RPMI8226 (cell line): ENCODE measurements at regions not wholly inside any gene's neighbourhood (a gene's known extent, or its start where the extent isn't known, plus 50 kb on each side); places are given as distances from the start of the nearest gene placed in this dataset.
"Not testable (repeated sequence)": the region's sequence is repeated elsewhere in the genome, so short reads cannot be mapped to it uniquely, and the experiment has no call there.

ENCODE experiments used
- DNase-seq: peaks from one replicate; pipeline ENCODE4 v3.0.0-alpha.2; 2015

DNA sequence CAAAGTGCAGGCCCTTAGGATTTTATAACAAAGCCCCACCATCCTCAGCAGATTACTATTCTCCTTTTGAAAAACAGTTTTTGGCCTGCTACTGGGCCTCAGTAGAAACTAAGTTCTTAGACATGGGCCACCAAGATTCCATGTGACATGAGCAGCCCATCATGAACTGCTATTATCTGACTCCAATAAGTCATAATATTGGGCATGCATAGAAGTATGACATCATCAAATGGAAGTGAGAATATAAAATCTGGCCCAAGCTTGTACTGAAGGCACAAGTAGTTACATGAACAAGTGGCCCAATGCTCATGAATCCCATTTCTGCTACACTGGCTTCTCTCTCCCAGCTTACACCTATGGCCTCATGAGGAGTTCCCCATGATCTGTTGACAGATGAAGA is 404.8 kb downstream of the EPHA5 start:
- no peak for DNase-seq

DNA sequence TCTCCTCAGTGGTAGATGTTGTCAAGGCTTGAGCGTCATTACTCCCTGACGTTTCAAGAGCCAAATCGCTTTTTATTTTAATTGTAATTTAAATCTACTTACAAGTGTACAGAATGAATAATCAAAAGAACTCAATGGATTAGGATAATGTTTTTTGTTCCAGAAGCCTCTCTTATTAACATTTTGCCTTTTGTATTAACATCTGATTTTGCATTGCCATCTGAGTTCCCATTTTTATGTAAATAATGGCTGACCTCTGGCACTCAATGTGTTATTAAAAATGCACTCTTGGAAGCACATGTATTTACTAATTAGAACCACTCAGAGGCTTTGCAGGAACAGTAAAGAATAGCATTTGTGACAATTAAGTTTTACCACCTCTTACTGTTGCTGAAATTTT is 411.0 kb downstream of the EPHA5 start:
- no peak for DNase-seq

DNA sequence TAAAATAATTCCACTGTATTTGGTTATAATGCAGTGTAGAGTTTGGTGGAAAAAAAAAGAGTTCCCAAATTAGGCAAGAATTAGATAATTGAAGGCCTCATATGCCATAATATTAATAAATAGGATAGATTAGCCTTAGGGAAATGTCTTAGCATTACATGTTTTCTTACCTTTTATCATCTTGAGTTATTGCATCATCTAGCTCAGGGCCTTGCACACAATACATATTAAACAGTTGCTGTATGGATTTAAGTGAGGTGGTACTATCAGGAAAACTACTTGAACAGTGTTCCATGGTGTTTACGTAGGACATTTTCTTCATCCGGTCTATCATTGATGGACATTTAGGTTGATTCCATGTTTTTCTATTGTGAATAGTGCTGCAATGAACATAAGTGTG is 419.4 kb downstream of the EPHA5 start:
- no peak for DNase-seq

DNA sequence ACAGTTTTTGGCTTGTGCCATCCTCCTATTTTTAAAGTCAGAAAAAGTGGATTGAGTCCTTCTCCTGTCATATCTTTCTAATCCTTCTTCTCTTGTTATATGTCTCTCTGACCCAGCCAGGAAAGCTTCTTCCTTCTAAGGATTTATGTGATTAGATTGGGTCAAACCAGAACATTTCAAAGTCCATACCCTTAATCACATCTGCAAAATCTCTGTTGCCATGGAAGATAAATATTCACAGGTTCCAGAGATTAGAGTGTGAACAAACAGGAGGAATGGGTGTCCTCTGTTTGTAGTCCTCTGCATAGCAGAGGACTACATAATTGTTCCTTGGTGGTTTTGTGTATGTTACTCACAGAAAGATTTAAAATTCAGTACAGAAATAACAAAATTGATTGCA is 421.2 kb downstream of the EPHA5 start:
- no peak for DNase-seq

DNA sequence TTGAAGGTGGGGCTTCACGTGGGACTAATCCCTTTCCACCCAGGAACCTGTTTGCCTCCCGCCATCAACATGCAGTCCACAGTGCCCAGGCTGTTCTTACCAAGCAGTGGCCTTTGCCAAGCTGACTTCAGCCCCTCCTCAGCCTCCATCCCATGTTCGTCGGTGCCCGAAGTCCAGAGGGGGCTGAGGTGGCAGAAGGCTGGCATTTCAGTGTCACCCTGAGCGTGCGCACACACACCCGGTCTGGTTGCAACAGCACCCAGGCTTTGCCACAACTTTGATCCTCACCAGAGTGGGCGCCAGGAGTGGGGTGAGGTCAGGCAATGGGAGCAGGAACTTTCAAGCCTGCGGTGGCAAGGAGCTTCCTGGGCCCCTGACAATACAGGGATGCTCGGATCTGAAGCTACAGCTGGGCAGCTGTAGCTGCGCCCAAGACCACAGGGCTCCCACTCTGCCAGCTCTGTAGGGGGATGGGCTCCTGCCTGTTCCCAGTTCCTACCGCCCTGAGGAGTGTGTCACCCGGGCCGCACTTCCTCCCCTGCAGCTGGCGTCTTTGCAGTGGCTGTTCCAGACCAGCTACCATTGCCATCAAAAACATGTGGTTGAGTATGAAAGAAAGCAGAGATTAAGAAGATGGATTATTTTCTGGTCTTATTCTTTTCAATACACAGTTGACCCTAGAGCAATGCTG is 428.0 kb downstream of the EPHA5 start:
- DNase-seq, result peak; percentile 69

DNA sequence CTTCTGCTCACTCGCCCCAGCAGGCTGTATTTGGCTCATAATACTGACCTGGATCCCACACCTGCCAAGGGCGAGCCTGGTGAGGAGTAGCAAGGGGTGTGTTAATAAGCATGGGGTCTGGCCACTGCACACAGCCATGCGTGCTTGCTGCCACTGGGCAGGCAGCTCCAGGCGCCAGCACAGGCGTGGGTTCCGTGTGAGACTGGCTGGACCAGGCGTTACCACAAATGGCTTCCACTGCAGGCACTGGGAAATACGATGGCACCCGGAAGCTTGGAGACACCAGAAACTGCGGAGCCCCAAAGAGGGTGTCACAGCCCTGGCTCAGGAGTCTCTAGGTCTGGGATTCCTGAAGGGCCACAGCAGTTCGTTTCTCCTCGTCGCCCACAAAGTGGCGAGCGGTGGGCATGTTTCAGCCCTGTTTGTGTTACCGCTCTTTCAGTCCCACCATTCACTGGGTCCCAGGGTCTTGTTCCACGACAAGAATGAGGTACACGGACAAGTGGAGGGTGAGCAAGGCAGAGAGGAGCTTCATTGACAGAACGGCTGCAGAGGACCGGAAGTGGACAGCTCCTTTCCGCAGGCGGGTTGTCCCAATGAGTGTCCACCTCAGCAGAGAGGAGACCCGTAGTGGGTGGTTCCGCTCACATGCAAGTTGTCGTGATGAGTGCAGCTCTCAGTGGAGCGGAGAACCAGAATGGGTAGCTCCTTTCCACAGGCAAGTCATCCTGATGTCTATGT is 428.9 kb downstream of the EPHA5 start:
- peak; percentile 74 for DNase-seq

DNA sequence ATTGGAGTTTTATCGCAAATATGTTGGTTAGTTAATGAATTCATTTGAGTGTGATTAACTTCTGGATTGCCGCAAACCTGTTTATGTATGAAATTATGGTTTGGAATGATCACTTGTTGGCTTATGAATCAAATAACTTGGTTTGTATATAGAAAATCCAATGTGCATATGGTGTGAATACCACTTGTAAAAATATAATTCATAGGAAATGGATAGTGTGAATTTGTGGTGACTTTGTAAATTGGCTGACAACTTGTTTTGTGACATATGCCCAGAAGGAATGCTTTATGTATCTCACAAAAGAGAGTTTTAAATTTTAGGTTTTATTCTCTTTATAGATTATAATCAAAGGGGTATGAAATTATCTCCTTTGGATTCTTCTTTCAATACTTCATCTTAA is 436.2 kb downstream of the EPHA5 start:
- DNase-seq, result no peak

DNA sequence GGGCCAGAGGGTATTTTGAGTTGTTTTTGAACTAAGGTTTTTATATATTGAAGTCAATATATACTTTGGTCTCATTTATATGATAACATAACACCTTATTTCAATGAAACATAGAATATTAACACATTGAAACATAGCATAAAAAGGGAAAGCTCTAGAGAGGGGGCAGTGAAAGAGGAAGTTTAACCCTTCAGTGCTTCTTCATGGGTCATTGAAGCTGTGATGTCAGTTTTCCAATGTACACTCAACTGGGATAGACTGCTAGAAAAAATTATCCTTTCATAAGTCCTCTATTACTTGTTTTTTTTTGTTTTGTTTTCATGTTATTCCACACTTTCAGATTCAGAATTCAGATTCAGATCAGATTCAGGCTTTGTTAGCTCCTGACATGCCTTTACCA is 442.7 kb downstream of the EPHA5 start:
- no peak for DNase-seq

DNA sequence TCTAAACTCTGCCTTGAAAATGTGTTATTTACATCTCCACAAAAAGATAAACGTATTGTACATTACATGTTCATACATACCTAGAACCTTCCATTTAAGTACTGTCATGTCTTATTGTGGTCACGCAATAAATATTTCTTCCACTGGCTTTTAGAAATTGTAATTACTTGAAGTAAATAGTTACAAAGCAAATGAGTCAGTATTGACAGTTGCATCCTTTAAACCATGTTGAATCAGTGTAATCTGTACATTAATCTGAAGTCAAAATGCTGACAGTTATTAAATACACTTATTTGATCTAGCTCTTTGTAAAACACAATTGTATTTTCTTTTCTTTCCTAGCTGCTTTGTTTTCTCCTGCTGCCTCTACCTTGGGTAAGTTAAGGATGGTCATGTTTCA is 446.7 kb downstream of the EPHA5 start:
- no peak for DNase-seq

DNA sequence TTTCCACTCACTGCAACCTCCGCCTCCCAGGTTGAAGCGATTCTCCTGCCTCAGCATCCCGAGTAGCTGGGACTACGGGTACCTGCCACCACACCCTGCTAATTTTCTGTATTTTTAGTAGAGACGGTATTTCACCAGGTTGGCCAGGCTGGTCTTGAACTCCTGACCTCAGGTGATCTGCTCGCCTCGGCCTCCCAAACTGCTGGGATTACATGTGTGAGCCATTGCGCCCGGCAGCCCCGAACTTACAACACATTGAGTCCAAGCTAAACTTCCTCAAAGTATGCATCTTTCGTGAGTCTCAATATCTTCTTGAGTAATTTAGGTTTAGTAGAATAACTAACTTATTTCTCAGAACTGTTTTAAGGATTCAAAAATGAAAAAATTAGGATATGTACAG is 447.2 kb downstream of the EPHA5 start:
- not testable (repeated sequence) for DNase-seq

DNA sequence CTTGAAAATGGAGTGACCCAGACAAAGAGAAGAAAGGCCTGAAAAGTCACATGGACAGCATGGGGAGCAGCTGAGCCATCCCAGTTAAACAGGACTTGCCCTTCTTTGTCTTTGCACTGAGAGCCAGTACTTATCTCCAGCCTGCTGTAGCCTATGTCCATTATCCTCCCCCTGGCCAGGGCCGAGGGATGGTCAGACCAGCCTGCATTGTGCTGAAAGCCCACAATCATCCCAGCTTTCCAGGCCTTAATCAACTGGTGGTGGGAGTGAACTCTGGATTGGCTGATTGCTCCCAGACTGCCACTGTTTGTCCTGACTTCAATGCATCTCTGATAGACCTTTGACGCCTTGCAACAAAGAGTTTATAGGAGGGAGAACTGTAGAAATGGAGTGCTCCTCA is 453.1 kb downstream of the EPHA5 start:
- no peak for DNase-seq

DNA sequence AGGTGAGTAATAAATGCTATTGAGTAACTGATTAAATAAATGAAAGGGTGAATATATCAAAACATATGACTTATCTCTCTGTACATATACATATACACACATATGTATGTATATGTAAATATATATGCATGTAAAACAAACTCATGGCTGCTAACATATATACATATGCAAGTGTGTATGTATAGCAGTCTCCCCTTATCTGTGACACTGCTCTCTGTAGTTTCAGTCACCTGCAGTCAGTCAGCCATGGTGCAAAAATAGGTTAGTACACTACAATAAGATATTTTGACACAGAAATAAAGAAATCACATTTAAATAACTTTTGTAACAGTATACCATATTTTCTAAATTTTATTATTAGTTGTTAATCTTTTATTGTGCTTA is 467.4 kb downstream of the EPHA5 start:
- no peak for DNase-seq

DNA sequence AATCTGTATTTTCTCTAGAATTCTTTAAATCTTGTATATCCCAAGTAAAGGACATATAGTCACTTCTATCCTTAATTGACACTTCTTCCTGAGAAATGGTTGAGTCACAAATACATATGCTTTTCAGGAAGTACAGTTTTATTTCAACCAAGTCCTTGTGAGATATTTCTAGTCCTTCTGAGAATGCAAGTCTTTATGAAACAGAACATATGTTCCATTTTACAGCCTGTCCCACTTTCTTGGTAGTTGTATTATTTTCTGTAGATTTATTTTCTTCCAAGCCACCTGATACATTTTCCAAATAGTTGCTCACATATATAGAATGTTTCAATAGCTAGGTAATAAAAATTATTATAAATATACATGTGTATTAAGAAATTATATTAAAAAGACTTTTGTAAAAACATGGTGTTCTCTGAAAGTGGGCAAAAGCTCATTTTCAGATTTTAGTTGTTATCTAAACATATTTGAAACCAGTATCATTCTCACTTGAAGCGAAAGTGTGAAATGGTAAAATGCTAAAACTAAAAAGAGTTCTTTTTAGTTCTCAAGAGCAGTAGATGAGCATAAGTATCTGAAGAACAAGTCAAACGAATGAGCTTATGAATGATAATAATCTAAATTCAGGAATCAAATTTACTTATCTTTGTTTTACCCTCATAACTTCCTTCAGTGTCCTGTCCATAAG is 468.0 kb downstream of the EPHA5 start:
- no peak for DNase-seq

DNA sequence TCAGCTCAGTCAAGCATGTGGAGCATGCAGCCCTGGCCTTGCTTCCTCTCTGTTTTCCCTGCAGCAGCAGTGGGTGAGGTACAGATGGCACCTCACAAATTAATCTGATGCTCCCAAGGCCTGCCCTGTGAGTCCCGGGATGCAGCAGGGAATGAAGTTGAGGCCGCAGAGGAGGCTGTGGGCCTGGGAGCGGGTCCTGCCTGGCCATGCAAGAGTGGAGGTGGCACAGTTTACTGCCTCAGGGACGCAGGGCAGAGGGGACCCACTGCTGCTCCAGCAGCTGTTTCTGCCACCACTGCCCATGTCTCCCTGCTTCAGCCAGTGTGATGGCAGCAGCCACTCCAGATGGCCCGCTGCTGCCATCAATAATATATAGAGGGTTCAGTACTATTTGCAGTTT is 474.6 kb downstream of the EPHA5 start:
- DNase-seq, result no peak

DNA sequence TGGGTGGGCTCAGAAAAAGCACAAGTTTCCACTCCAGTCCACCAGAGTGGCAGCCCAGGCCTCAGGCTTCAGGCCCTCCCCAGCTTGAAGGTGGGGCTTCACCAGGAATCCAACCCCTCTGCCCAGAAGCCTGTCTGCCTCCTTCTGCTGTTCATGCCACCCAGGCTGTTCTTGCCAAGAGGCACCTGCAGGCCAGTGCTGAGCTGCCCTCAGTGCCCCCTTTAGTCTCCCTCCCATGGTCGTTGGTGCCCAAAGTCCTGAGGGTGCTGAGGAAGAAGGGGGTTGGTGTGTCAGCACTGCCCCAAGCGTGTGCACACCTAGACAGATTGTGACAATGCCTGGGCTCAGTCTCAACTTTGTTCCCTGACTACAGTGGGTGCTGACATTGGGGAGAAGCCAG is 475.3 kb downstream of the EPHA5 start:
- no peak for DNase-seq

DNA sequence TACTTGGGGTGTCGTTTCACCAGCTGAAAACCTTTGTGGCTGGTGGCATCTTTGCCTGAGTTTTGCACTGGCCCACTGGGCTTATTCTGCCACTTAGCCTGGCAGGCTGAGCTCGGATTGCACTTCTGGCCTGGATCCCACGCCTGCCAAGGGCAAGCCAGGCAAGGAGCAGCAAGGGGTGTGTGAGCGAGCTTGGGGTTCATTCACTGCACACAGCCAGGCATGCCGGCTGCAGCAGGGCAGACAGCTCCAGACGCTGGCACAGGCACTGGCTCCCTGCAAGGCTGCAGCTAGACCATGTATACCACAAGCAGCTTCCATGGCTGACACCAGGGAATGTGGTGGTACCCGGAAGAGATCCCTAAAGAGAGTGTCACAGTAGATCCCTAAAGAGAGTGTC is 476.3 kb downstream of the EPHA5 start:
- no peak for DNase-seq

DNA sequence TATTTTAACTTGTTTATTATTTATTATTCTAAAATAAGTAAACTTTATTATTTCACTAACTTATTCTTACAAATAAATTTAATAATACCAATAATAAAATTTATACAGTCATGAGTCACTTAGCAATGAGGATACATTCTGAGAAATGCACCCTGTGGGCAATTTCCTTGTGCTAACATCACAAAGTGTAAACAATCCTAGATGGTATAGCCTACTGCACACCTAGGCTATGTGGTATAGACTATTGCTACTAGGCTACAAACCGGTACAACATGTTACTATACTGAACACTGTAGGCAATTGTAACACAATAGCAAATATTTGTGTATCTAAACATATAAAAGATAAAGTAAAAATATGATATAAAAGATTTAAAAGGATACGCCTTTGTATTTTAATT is 479.5 kb downstream of the EPHA5 start:
- DNase-seq, result no peak

DNA sequence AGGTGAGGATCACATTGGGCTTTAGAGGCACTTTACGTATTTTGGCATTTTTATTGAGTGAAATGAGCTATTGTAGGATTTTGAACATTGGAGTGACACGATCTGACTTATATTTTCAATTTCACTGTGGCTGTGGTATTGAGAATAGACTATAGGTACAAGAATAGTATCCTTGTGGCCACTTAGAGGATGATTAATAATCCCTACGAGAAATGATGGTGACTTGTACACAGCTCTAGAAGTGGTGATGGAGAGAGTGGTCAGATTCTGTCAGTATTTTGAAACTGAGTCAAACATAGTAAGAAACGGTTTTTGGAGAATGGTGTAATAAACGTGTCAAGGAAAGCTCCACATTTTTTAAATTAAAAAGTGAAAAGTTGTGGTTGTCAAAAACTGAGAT is 494.7 kb downstream of the EPHA5 start:
- no peak for DNase-seq

DNA sequence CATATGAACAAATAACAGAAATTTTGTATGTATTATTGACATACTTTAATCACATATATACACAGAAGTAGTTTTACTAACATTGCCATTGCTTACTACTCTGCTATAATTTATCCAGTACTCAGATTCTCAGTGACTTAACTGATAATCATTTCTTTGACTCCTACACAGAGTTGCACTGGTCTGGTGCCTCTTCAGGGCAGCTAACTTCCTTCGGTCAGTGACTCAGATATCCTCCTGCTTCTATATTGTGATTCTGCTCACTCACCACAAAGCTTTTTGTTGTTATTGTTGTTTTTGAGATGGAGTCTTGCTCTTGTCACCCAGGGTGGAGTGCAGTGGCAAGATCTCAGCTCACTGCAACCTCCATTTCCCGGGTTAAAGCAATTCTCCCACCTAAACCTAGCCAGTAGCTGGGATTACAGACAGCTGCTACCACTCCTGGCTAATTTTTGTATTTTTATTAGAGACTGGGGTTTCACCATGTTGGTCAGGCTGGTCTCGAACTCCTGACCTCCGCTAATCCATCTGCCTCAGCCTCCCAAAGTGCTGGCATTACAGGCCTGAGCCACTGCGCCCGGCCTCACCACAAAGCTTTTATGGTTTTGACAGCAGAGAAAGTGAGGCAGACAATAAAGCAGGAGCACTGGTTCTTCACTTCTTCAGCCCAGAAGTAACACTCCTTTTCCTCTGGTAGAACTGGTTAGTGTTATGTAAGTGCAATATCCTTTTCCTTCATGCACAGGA is 499.3 kb downstream of the EPHA5 start:
- no peak for DNase-seq

DNA sequence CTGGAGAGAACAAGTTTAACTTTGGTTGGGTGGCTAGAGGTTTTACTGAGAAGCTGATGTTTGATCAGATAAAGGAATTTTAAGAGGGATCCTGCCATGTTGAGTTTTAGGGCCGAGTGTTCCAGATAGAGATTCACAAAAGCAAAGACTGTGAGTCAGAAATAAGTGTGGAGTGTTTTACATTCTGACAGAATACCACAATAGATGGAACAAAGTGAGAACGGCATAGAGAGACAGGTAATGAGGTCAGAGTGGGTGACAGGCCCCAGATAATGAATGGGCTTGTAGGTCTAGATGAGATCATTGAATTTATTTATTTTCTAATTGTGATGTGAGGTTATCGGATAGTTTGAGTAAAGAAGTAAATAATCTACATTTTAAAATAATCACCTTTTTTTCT is 502.6 kb downstream of the EPHA5 start:
- no peak for DNase-seq

DNA sequence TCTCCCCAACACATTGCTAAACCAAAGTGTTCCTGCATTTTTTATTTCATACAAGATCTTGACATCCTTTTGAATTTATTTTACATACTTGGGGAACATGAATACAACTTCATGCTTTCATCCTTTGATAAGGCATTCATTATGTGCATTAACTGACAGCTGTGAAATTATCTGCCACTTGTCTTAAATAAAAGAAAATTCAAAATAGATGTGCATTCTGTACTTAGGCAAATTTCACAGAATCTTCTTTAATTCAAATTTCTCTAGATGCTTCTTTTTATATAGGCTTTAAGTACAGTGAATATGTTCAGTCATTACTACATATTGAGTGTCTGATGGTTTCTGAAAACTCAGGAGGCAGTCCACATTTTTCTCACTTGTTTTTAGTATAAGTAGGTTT is 518.1 kb downstream of the EPHA5 start:
- DNase-seq, result no peak

DNA sequence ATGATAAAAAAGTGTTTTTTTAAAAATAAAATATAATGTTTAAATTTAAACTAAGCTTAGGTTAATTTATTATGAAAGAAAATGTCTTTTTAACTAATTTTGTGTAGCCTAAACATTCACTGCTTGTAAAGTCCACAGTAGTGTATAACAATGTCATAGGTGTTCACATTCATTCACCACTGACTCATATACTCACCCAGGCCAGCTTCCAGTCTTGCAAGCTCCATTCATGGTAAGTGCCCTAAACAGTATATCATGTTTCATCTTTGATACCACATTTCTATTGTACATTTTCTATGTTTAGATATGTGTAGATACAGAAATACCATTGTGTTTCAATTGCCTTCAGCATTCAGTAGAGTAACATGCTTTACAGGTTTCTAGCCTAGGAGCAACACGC is 530.3 kb downstream of the EPHA5 start:
- no peak for DNase-seq

DNA sequence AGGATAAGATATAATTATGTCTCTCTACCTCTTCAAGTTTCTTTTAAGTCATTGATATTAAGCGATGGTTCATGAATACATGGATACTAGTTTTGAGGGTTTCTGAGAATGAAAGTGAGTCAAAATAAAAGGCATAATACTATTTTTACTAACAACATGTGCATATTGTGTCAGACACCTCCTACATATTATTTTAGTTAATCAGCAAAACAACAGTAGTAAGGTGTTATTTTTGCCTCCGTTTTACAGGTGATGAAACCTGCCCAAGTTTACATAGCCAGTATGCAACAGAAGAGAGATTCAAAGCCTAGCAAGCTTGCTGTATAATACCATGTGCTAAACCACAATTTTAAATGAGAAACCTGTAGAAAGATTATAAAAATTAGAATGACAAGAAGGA is 544.1 kb downstream of the EPHA5 start:
- no peak for DNase-seq

DNA sequence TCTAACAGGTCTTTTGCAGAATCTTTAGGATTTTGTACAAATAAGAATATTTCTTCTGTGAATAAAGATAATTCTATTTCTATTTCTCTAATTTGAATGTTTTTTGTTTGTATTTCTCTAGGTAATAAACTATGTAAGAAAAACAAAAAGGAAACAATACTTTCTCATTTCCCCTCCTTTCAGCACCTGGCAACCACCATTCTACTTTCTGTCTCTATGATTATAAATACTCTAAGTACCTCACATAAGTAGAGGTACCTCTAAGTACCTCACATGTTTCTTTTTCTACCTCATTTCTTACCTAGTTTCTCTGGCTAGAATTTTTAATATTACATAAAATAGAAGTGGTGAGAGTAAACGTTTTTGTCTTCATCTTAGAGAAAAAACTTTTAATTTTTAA is 550.0 kb downstream of the EPHA5 start:
- DNase-seq, result no peak
